ENCODE measurements at regions not wholly inside any gene's neighbourhood (a gene's known extent, or its start where the extent isn't known, plus 50 kb on each side); places are given as distances from the start of the nearest gene placed in this dataset.

GRCh38 chr3:70550723-70551319 is 238.4 kb upstream of the MDFIC2 start:
- H3K4me3 ChIP-seq (ENCODE audit: severe bottlenecking), result no peak overlapping the region
- no peak for DNase-seq (ENCODE audit: low spot score)
- H3K4me1 ChIP-seq (ENCODE audit: insufficient read depth, poor library complexity, severe bottlenecking), result no peaks in the 10 kb centered on the region
- H3K27me3 ChIP-seq (ENCODE audit: insufficient read depth, poor library complexity, severe bottlenecking), result peaks cover 6% of the 10 kb centered on the region
- no peaks in the 10 kb centered on the region for H3K36me3 ChIP-seq (ENCODE audit: low read depth)
- ATAC-seq (ENCODE audit: low read depth), result peak; percentile 70
- no peak overlapping the region for H3K27ac ChIP-seq (ENCODE audit: poor library complexity, severe bottlenecking)
- TF ChIP-seq CTCF (IDR thresholded peaks at IDR 0.05; ENCODE audit: poor library complexity, severe bottlenecking), result peak; percentile 70
- H3K9me3 ChIP-seq (ENCODE audit: severe bottlenecking), result no peaks in the 10 kb centered on the region

- H3K27me3 ChIP-seq (ENCODE audit: insufficient read depth, poor library complexity, severe bottlenecking), result peaks cover 9% of the 10 kb centered on the region
- DNase-seq (ENCODE audit: low spot score) (no peak), ATAC-seq (ENCODE audit: low read depth) (no peak)
- no peaks in the 10 kb centered on the region for H3K36me3 ChIP-seq (ENCODE audit: low read depth)
- no peaks in the 10 kb centered on the region for H3K9me3 ChIP-seq (ENCODE audit: severe bottlenecking)
- no peak overlapping the region for H3K27ac ChIP-seq (ENCODE audit: poor library complexity, severe bottlenecking)
- TF ChIP-seq CTCF (IDR thresholded peaks at IDR 0.05; ENCODE audit: poor library complexity, severe bottlenecking), result no peak
- H3K4me1 ChIP-seq (ENCODE audit: insufficient read depth, poor library complexity, severe bottlenecking), result no peaks in the 10 kb centered on the region
- H3K4me3 ChIP-seq (ENCODE audit: severe bottlenecking), result no peak overlapping the region
Observed at GRCh38 chr3:70546679-70547078, 234.2 kb upstream of the MDFIC2 start.

GRCh38 chr3:70543493-70543892 is 231.1 kb upstream of the MDFIC2 start:
- no peaks in the 10 kb centered on the region for H3K36me3 ChIP-seq (ENCODE audit: low read depth)
- no peaks in the 10 kb centered on the region for H3K9me3 ChIP-seq (ENCODE audit: severe bottlenecking)
- ATAC-seq (ENCODE audit: low read depth) (no peak), DNase-seq (ENCODE audit: low spot score) (no peak)
- TF ChIP-seq CTCF (IDR thresholded peaks at IDR 0.05; ENCODE audit: poor library complexity, severe bottlenecking), result no peak
- no peak overlapping the region for H3K4me3 ChIP-seq (ENCODE audit: severe bottlenecking)
- peaks cover 6% of the 10 kb centered on the region for H3K27me3 ChIP-seq (ENCODE audit: insufficient read depth, poor library complexity, severe bottlenecking)
- H3K27ac ChIP-seq (ENCODE audit: poor library complexity, severe bottlenecking), result no peak overlapping the region
- no peaks in the 10 kb centered on the region for H3K4me1 ChIP-seq (ENCODE audit: insufficient read depth, poor library complexity, severe bottlenecking)

GRCh38 chr3:70539908-70540307 is 227.5 kb upstream of the MDFIC2 start:
- H3K27me3 ChIP-seq (ENCODE audit: insufficient read depth, poor library complexity, severe bottlenecking), result peaks cover 12% of the 10 kb centered on the region
- no peaks in the 10 kb centered on the region for H3K9me3 ChIP-seq (ENCODE audit: severe bottlenecking)
- TF ChIP-seq CTCF (IDR thresholded peaks at IDR 0.05; ENCODE audit: poor library complexity, severe bottlenecking), result no peak
- no peak overlapping the region for H3K4me3 ChIP-seq (ENCODE audit: severe bottlenecking)
- no peak overlapping the region for H3K27ac ChIP-seq (ENCODE audit: poor library complexity, severe bottlenecking)
- DNase-seq (ENCODE audit: low spot score), result no peak
- H3K4me1 ChIP-seq (ENCODE audit: insufficient read depth, poor library complexity, severe bottlenecking), result no peaks in the 10 kb centered on the region
- ATAC-seq (ENCODE audit: low read depth), result no peak
- no peaks in the 10 kb centered on the region for H3K36me3 ChIP-seq (ENCODE audit: low read depth)

GRCh38 chr3:70532806-70533205 is 220.4 kb upstream of the MDFIC2 start:
- no peak overlapping the region for H3K27ac ChIP-seq (ENCODE audit: poor library complexity, severe bottlenecking)
- H3K36me3 ChIP-seq (ENCODE audit: low read depth), result no peaks in the 10 kb centered on the region
- ATAC-seq (ENCODE audit: low read depth) (no peak), DNase-seq (ENCODE audit: low spot score) (no peak)
- H3K27me3 ChIP-seq (ENCODE audit: insufficient read depth, poor library complexity, severe bottlenecking), result peaks cover 34% of the 10 kb centered on the region
- no peaks in the 10 kb centered on the region for H3K4me1 ChIP-seq (ENCODE audit: insufficient read depth, poor library complexity, severe bottlenecking)
- TF ChIP-seq CTCF (IDR thresholded peaks at IDR 0.05; ENCODE audit: poor library complexity, severe bottlenecking), result no peak
- no peaks in the 10 kb centered on the region for H3K9me3 ChIP-seq (ENCODE audit: severe bottlenecking)
- no peak overlapping the region for H3K4me3 ChIP-seq (ENCODE audit: severe bottlenecking)

All from RWPE2 (cell line).